CD8-positive, alpha-beta memory T cell (primary cell): ENCODE measurements at regions not wholly inside any gene's neighbourhood (a gene's known extent, or its start where the extent isn't known, plus 50 kb on each side); places are given as distances from the start of the nearest gene placed in this dataset.

Experiments used
- CTCF ChIA-PET: fragments of 350-600 bp; sonication (Branson Sonifier 250); formaldehyde crosslinking; loops from one replicate; lab custom pipeline; 2021; ENCODE audit warnings: antibody characterized with exemption; lab: Charles Lee
- POLR2A ChIA-PET: fragments of 350-600 bp; sonication (Branson Sonifier 250); formaldehyde crosslinking; loops from one replicate; lab custom pipeline; 2021; ENCODE audit warnings: antibody characterized with exemption; lab: Charles Lee
- DNase-seq, 5 donors: peaks; one replicate each; pipeline versions ENCODE4 v3.0.0 to v3.0.0-alpha.2; 2020 to 2022; ENCODE audit warnings: mixed read lengths in 1 of 5
- H3K27ac ChIP-seq: one replicate; pipeline ENCODE4 v1.7.0; 2013; ENCODE audit warnings: low read depth, mild to moderate bottlenecking, low read length, moderate library complexity
- H3K27me3 ChIP-seq: 2 replicates; pipeline ENCODE4 v1.7.0; 2013; ENCODE audit warnings: low read length, mild to moderate bottlenecking; ENCODE audit not compliant: insufficient read depth, poor library complexity, severe bottlenecking
- H3K36me3 ChIP-seq: 2 replicates; pipeline ENCODE4 v1.7.0; 2013; ENCODE audit warnings: mild to moderate bottlenecking, low read length, moderate library complexity; ENCODE audit not compliant: insufficient read depth
- H3K4me1 ChIP-seq: 2 replicates; pipeline ENCODE4 v1.7.0; 2013; ENCODE audit warnings: mild to moderate bottlenecking, low read length, moderate library complexity; ENCODE audit not compliant: insufficient read depth
- H3K4me3 ChIP-seq: 2 replicates; pipeline ENCODE4 v1.7.0; 2013; ENCODE audit warnings: mild to moderate bottlenecking, low read length
- H3K9me3 ChIP-seq: 2 replicates; pipeline ENCODE4 v1.7.0; 2013; ENCODE audit warnings: mild to moderate bottlenecking, low read length
- H3K27ac Mint-ChIP-seq, 8 donors: one replicate each; pipeline ENCODE4 v1.8.0; 2020 to 2021; ENCODE audit warnings: mixed read lengths in 8 of 8, mild to moderate bottlenecking in 6 of 8, inconsistent platforms in 3 of 8, moderate library complexity in 3 of 8
- H3K27me3 Mint-ChIP-seq, 2 donors: one replicate each; pipeline ENCODE4 v1.8.0; 2020 to 2021; ENCODE audit warnings: mixed read lengths in 2 of 2, mild to moderate bottlenecking in 1 of 2, moderate library complexity in 1 of 2
- H3K36me3 Mint-ChIP-seq, 3 donors: one replicate each; pipeline ENCODE4 v1.8.0; 2020 to 2021; ENCODE audit warnings: mixed read lengths in 3 of 3, inconsistent platforms in 1 of 3, mild to moderate bottlenecking in 1 of 3
- H3K4me1 Mint-ChIP-seq, 3 donors: one replicate each; pipeline ENCODE4 v1.8.0; 2020 to 2021; ENCODE audit warnings: mixed read lengths in 3 of 3, inconsistent platforms in 1 of 3, mild to moderate bottlenecking in 1 of 3
- H3K4me3 Mint-ChIP-seq, 7 donors: one replicate each; pipeline ENCODE4 v1.8.0; 2020 to 2021; ENCODE audit warnings: mixed read lengths in 7 of 7, mild to moderate bottlenecking in 6 of 7, moderate library complexity in 4 of 7, inconsistent platforms in 2 of 7
- H3K9me3 Mint-ChIP-seq, 5 donors: one replicate each; pipeline ENCODE4 v1.8.0; 2020 to 2022; ENCODE audit warnings: mixed read lengths in 5 of 5, mild to moderate bottlenecking in 3 of 5, moderate library complexity in 2 of 5, inconsistent platforms in 1 of 5

DNA sequence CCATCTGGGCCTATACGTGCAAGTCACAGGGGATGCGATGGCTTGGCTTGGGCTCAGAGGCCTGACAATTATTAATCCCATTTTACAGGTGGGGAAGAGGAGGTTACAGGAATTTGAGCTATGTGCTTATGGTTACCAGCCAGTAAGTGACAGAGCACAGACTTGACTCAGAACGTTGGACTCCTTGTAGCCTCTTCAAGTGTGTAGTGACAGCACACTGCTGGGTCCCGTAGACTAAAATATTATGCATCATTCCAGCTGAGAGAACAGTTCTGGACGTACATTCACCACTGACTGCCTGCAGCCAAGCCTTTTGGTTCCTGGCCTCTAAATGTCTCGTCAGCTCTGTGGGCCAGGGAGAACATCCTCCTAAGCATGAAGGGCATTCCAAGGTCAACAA lies 314.5 kb downstream of the GPAT3 start:
- Histone ChIP-seq H3K36me3 (no peaks in the 10 kb centered on the region), H3K27me3 (no peaks in the 10 kb centered on the region), H3K27ac (no peak overlapping the region), H3K4me3 (no peak overlapping the region), H3K9me3 (no peaks in the 10 kb centered on the region), H3K4me1 (no peaks in the 10 kb centered on the region)
- Mint-ChIP-seq H3K9me3 (peaks cover 0 to 5% (median 0%) of the 10 kb centered on the region in 5 donors), H3K36me3 (no peaks in the 10 kb centered on the region), H3K27me3 (no peaks in the 10 kb centered on the region), H3K4me3 (no peak overlapping the region), H3K4me1 (no peaks in the 10 kb centered on the region), H3K27ac (no peak overlapping the region)
- no peak for DNase-seq
- POLR2A ChIA-PET, result no interaction called here
- CTCF ChIA-PET, result no interaction called here

DNA sequence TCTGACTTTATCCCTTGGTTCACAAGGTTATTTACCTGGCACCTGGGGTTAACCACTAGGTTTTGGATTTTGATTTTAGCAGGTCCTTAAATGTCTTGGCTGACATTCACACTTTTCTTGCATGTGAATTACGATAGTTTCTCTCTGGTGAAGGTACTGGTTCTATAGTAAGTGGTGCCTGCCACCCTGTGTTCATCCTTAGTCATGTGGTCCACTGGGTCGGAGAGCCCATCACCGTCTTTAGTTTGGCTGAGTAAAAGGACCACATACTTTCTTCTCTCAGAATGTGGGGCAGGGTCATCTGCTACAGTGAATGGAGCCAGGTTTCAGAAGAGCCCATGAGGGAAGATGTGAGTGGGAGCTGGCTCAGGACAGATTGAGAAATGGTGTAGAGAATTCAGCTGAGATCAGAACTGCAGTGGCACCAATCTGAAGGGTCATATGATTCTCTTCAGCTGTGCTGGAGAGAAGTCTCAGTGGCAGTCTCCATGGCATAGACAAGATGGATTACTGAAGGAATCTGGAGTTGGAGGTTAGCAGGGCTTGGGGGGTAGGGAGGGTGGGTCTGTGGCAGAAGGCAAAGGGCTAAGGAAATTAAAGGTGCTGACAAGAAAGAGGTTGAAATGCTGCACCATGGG lies 310.4 kb downstream of the GPAT3 start:
- H3K27ac ChIP-seq, result no peak overlapping the region
- H3K36me3 ChIP-seq, result no peaks in the 10 kb centered on the region
- Mint-ChIP-seq H3K4me3 (no peak overlapping the region), H3K4me1 (no peaks in the 10 kb centered on the region), H3K27me3 (no peaks in the 10 kb centered on the region), H3K9me3 (peaks cover 0 to 3% (median 0%) of the 10 kb centered on the region in 5 donors), H3K36me3 (no peaks in the 10 kb centered on the region), H3K27ac (no peak overlapping the region)
- CTCF ChIA-PET, result no interaction called here
- no peak for DNase-seq
- POLR2A ChIA-PET, result no interaction called here
- no peaks in the 10 kb centered on the region for H3K9me3 ChIP-seq
- H3K27me3 ChIP-seq, result no peaks in the 10 kb centered on the region
- no peak overlapping the region for H3K4me3 ChIP-seq
- no peaks in the 10 kb centered on the region for H3K4me1 ChIP-seq

DNA sequence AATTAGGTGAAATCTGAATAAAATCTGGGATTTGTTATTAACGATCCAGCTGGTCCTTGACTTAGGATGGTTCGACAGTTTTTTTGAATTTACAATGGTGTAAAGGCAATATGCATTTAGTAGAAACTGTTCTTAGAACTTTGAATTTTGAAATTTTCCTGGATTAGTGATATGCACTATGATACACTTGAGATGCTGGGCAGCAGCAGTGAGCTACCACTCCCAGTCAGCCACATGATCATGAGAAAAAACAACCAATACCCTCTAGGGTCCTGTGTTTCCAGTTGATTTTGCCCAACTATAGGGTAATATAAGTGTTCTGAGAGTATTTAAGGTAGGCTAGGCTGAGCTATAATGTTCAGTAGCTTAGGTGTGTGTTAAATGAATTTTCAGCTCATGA lies 303.7 kb downstream of the GPAT3 start:
- H3K27me3 ChIP-seq, result no peaks in the 10 kb centered on the region
- no peak overlapping the region for H3K4me3 ChIP-seq
- H3K9me3 ChIP-seq, result no peaks in the 10 kb centered on the region
- Mint-ChIP-seq H3K9me3 (peaks cover 0 to 2% (median 0%) of the 10 kb centered on the region in 5 donors), H3K27ac (no peak overlapping the region), H3K27me3 (no peaks in the 10 kb centered on the region), H3K4me1 (no peaks in the 10 kb centered on the region), H3K4me3 (no peak overlapping the region), H3K36me3 (no peaks in the 10 kb centered on the region)
- ChIA-PET CTCF (no interaction called here), POLR2A (no interaction called here)
- no peak for DNase-seq
- no peak overlapping the region for H3K27ac ChIP-seq
- H3K4me1 ChIP-seq, result no peaks in the 10 kb centered on the region
- H3K36me3 ChIP-seq, result no peaks in the 10 kb centered on the region

DNA sequence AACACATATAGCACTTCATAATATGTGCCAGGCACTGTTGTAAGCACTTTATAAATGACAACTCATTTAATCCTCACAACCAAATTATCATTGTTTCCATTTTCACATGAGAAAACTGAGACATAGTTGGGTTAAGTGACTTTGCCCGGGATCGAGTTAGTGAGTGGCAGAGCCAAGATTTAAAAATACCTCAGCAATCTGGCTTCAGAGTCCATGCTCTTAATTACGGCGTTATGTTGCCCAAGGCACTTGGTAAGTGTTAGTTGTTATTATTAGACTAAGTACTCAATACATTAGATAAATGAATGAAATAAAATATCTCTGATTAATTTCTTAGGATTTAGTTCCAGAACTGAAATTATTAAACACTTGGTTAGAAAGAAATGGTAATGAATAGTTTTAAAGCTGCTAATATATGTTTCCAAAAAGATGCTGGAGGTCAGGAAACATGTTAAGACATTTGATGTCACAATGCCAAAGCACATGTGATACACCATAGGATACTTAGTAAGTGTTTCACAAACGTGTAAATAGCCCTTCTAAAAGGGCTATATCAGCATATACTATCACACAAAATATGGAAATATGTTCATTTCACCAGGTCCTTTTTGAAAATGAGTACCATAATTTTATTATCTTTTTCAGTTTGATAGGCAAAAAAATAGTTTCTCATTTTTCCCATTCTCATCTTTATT lies 301.9 kb downstream of the GPAT3 start:
- ChIA-PET POLR2A (no interaction called here), CTCF (no interaction called here)
- Histone ChIP-seq H3K4me3 (no peak overlapping the region), H3K27me3 (no peaks in the 10 kb centered on the region), H3K4me1 (no peaks in the 10 kb centered on the region), H3K36me3 (no peaks in the 10 kb centered on the region), H3K9me3 (no peaks in the 10 kb centered on the region), H3K27ac (no peak overlapping the region)
- H3K4me1 Mint-ChIP-seq, result no peaks in the 10 kb centered on the region
- H3K36me3 Mint-ChIP-seq, result no peaks in the 10 kb centered on the region
- DNase-seq, result no peak
- H3K27me3 Mint-ChIP-seq, result no peaks in the 10 kb centered on the region
- H3K4me3 Mint-ChIP-seq, result no peak overlapping the region
- H3K27ac Mint-ChIP-seq, result no peak overlapping the region
- H3K9me3 Mint-ChIP-seq, result peaks cover 0 to 5% (median 0%) of the 10 kb centered on the region in 5 donors

DNA sequence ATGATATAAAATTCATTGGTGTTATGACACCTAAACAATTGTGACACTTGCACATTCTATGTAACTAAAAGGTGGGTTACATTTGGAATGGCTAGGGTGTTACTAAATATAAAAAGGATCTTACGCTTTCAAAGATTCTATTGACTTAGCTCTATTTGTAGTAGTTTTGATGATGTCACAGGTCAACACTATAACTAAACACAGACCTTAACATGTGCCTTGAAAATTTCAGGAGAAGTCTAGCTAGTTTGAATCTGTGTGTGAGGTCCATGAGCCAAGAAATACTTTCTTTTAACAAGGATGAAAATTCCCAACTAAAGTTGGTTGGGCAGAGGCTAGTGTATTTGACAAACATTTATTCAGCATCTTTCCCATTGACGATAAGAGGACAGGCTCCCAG lies 298.0 kb downstream of the GPAT3 start:
- Histone ChIP-seq H3K36me3 (no peaks in the 10 kb centered on the region), H3K4me3 (no peak overlapping the region), H3K4me1 (no peaks in the 10 kb centered on the region), H3K27me3 (no peaks in the 10 kb centered on the region), H3K9me3 (no peaks in the 10 kb centered on the region), H3K27ac (no peak overlapping the region)
- no peak for DNase-seq
- Mint-ChIP-seq H3K9me3 (peaks cover 0 to 5% (median 0%) of the 10 kb centered on the region in 5 donors), H3K4me3 (no peak overlapping the region), H3K4me1 (no peaks in the 10 kb centered on the region), H3K36me3 (no peaks in the 10 kb centered on the region), H3K27me3 (no peaks in the 10 kb centered on the region), H3K27ac (no peak overlapping the region)
- ChIA-PET POLR2A (no interaction called here), CTCF (no interaction called here)

DNA sequence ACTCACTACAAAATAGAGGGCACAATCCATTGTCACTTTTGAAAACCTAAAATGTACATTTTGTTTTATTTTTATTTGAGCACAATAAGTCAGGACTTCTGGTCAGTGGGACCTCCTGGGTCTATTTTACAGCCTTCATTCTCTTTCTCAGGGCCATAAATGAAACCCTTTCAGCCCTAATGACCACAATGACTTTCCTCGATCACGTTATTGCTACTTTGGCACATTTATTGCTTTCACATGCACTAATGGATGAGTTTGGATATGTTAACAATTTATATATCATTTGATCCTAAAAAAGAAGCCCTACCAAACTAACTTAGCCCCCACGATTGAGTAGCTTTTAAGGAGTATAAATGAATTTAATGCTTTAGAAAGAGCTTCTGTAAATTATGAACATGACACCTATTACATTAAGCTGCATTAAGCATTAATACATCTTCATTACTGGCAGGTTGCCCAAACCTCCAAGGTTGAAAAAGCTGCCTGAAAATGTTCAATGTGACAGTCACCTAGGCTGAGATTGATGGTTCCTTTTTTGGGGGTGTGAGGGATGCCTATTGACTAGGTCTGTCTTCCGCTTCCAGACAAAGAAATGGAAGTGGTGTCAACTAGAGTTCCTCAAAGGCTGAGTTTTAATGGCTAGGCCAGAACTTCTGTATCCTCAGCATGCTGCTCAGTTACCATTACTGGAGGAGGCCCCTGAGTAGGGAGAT lies 296.4 kb downstream of the GPAT3 start:
- CTCF ChIA-PET, result no interaction called here
- peaks cover 0 to 7% (median 0%) of the 10 kb centered on the region in 5 donors for H3K9me3 Mint-ChIP-seq
- no peak for DNase-seq

DNA sequence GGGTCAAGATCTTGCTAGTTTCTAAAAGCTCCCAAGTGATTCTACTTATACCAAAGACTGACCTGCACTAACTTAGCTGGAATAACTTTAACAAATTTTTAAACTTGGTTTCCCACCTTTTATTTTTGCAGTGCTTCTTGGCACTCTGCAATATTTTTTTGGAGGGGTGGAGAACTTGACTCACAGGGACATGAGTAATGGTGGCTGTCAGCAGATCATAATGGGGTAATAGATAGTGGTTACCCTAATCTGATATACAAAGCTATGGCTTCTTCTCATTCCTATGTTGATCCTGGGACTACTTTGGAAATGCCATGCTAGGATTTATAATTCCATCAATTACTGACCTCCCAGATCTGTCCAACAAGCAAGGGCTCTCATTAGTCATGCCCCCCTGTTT lies 295.7 kb downstream of the GPAT3 start:
- Mint-ChIP-seq H3K36me3 (no peaks in the 10 kb centered on the region), H3K4me1 (no peaks in the 10 kb centered on the region), H3K4me3 (no peak overlapping the region), H3K27me3 (no peaks in the 10 kb centered on the region), H3K9me3 (peaks cover 0 to 7% (median 0%) of the 10 kb centered on the region in 5 donors), H3K27ac (no peak overlapping the region)
- Histone ChIP-seq H3K4me3 (no peak overlapping the region), H3K9me3 (no peaks in the 10 kb centered on the region), H3K27ac (no peak overlapping the region), H3K36me3 (no peaks in the 10 kb centered on the region), H3K27me3 (no peaks in the 10 kb centered on the region), H3K4me1 (no peaks in the 10 kb centered on the region)
- no peak for DNase-seq
- ChIA-PET CTCF (no interaction called here), POLR2A (no interaction called here)

More for the DNA sequence above, 296.4 kb downstream of the GPAT3 start:
- Mint-ChIP-seq H3K27ac (no peak overlapping the region), H3K4me3 (no peak overlapping the region), H3K4me1 (no peaks in the 10 kb centered on the region), H3K27me3 (no peaks in the 10 kb centered on the region), H3K36me3 (no peaks in the 10 kb centered on the region)
- Histone ChIP-seq H3K4me3 (no peak overlapping the region), H3K36me3 (no peaks in the 10 kb centered on the region), H3K27me3 (no peaks in the 10 kb centered on the region), H3K27ac (no peak overlapping the region), H3K9me3 (no peaks in the 10 kb centered on the region), H3K4me1 (no peaks in the 10 kb centered on the region)
- POLR2A ChIA-PET, result no interaction called here

DNA sequence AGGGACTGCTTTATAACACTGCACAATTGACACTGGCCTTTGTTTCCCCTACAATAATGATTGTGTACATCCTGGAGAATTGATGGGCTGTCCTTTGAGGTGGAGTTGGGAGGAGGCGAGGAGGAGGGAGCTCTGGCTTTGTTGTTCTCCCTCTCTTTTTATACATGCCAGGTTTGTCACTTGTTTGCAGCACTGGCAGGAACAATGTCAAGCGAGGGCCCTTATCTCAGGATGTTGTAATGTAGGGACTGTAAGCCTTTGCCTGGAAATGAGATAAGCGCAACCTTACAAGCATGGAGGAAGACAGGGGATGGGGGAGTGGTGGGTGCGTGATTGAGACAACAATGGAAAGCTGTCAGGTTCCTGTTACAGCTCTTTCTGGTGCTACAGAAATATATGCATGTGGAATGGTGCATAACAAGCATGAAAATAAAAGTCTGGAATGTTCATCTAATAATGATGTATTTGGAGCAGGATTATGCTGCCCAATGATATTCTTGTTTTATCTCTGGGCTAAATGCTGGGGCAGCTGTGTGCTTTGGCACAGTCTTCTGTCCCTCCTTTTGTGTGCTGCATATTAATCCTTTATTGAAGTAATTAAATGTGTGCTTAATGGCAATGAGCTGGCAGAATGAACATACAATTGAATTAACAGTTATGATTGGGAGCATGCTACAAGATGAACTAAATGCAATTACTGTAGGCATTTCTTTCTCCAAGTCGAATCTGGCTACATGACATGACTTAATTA lies 294.4 kb downstream of the GPAT3 start:
- H3K27ac ChIP-seq, result no peak overlapping the region
- H3K4me3 ChIP-seq, result no peak overlapping the region
- H3K27me3 Mint-ChIP-seq, result no peaks in the 10 kb centered on the region
- H3K4me1 ChIP-seq, result no peaks in the 10 kb centered on the region
- no peak overlapping the region for H3K27ac Mint-ChIP-seq
- no peaks in the 10 kb centered on the region for H3K27me3 ChIP-seq
- H3K36me3 ChIP-seq, result no peaks in the 10 kb centered on the region
- H3K9me3 ChIP-seq, result no peaks in the 10 kb centered on the region
- peaks cover 0 to 9% (median 4%) of the 10 kb centered on the region in 5 donors for H3K9me3 Mint-ChIP-seq
- no peak overlapping the region for H3K4me3 Mint-ChIP-seq
- no peaks in the 10 kb centered on the region for H3K4me1 Mint-ChIP-seq
- ChIA-PET CTCF (no interaction called here), POLR2A (no interaction called here)
- no peak for DNase-seq
- H3K36me3 Mint-ChIP-seq, result no peaks in the 10 kb centered on the region
